ENCODE measurements at regions not wholly inside any gene's neighbourhood (a gene's known extent, or its start where the extent isn't known, plus 50 kb on each side); places are given as distances from the start of the nearest gene placed in this dataset.

DNA sequence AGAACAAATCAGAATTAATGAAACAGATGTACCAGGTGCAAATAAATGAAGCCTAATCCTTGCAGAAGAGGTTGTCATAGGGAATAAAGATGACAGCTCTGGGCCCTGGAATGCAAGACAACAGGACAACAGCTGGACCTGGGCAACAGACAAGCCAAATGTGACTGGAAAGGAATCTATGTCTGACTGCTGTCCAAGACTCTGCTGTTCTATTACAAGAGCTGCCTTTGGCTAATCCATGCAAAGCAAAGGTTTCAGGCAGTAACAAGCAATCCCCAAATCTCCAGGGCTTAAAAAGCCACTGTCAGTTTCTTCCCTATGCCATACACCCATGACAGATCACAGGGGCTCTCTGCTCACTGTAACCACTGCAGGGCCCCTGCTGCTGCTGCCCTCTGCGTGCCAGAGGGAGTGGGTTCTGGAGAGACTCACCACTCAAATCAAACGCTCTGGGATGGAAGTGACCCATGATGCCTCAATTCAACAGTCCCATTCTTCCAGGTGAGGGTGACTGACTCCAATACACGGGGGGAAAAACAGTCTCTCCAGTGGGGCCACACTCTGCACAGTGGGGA, 218.9 kb upstream of the SFSWAP start:
- no peak for DNase-seq (ENCODE audit: low spot score)

DNA sequence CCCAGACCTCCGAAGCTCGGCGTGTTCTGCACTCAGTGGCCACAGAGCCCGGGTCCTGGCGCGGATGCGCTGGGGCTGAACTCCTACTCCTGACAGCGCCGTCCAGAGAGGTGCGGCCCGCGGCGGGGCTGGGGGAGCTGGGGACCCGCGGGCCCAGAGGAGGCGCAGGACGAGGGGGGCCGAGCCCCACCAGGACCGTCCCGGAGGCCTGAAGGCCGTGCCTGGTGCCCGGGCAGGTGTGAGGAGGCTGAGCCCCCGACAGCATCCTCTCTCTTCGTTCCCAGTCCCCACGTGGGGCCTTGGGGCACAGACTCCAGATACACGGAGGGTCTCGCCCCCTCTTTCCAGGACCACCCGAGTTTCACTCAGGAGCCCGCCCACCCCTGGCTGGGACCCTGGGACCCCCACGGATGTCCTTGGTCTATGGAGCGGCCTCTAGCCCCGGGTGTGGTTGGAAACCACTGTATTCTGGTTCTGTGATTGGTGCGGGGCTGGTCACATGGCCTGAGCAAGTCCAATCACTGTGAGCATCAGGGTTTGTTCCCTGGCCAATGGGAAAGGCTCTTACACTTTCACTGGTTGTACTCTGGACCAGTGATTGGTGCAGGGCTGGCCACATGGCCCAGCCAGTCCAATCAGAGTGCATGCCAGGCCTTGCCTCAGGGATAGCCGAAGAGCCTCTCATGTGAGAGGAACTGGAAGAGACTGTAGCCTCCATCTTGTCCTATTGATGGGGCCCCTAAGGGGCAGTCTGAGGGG, 217.6 kb upstream of the SFSWAP start:
- no peak for DNase-seq (ENCODE audit: low spot score)
- TF ChIP-seq, protein P1, sequence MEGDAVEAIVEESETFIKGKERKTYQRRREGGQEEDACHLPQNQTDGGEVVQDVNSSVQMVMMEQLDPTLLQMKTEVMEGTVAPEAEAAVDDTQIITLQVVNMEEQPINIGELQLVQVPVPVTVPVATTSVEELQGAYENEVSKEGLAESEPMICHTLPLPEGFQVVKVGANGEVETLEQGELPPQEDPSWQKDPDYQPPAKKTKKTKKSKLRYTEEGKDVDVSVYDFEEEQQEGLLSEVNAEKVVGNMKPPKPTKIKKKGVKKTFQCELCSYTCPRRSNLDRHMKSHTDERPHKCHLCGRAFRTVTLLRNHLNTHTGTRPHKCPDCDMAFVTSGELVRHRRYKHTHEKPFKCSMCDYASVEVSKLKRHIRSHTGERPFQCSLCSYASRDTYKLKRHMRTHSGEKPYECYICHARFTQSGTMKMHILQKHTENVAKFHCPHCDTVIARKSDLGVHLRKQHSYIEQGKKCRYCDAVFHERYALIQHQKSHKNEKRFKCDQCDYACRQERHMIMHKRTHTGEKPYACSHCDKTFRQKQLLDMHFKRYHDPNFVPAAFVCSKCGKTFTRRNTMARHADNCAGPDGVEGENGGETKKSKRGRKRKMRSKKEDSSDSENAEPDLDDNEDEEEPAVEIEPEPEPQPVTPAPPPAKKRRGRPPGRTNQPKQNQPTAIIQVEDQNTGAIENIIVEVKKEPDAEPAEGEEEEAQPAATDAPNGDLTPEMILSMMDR (IDR thresholded peaks at IDR 0.05; ENCODE audit: extremely low read depth, missing control alignments) = no peak

More for the DNA sequence above, 218.9 kb upstream of the SFSWAP start:
- TF ChIP-seq, protein P1 (IDR thresholded peaks at IDR 0.05; ENCODE audit: extremely low read depth, missing control alignments) = no peak

DNA sequence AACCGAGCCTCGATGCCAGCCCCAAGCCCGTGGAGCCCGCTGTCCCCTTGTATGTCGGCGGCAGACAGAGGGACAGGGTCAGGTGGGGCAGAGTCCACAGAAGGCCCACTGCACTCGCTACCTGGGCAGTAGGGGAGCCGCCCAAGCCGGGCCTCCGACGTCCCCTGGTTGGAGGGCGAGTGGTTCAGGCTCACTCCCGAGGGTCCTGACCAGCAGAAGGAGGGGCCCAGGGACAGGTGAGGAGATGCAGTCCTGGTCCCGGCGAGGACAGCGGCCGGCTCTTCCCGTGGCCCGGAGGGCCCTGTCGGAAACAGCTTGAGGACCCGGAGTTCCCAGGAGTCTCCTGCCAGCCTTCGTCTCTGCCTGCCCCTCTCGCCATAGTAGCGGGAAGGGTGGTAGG, 216.7 kb upstream of the SFSWAP start:
- no peak for DNase-seq (ENCODE audit: low spot score)
- TF ChIP-seq, protein P1 (IDR thresholded peaks at IDR 0.05; ENCODE audit: extremely low read depth, missing control alignments) = no peak

DNA sequence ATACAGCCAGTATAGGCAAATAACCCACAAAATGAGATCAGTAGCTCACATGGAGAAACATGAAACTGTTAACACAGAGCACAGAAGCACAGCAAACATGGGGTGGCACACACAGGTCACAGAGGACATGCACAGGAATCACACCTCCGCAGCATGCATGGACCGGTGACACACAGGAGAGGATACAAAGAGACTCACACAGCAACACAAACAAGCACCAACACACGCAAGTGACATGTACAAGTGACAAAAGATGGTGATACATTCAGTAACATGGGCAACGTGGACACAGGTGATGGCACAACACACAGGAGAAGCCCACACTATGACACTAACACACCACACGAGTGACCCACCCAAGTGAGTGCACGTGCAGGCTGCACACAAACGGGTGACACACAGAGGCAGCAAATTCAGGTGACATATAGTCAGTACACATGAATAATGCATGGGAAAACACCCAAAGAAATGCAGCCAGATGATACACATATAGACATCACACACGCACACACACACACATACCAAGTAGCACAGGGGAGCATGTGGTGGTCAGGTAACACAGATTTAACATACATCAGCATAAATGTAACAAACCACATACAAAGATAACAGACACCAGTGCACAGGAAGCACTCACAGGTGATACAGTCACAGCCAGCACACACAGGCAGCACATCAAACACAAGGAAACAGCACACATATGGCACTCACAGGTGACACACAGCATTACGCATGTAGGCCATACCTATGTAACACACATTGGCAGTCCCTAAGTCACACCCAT, 216.0 kb upstream of the SFSWAP start:
- TF ChIP-seq, protein P1 (IDR thresholded peaks at IDR 0.05; ENCODE audit: extremely low read depth, missing control alignments) = no peak
- no peak for DNase-seq (ENCODE audit: low spot score)

DNA sequence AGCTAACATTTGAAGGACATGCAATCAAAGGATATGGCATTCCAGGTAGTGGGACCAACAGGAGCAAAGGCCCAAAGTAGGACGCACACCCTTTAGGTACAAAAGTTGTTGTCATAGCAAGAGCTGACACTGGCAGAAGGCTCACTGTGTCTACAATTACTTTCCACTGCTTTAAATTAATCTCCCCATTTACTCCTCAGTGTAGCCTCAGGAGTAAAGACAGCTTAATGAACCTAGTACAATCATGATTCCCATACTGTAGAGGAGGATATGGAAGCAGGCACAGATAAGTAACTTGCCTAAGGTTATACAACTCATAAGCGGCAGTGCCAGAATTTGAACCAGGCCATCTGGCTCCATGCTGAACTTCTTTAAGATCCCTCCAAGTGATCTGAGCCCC, 212.9 kb upstream of the SFSWAP start:
- DNase-seq (ENCODE audit: low spot score) = no peak
- TF ChIP-seq, protein P1 (IDR thresholded peaks at IDR 0.05; ENCODE audit: extremely low read depth, missing control alignments) = no peak

DNA sequence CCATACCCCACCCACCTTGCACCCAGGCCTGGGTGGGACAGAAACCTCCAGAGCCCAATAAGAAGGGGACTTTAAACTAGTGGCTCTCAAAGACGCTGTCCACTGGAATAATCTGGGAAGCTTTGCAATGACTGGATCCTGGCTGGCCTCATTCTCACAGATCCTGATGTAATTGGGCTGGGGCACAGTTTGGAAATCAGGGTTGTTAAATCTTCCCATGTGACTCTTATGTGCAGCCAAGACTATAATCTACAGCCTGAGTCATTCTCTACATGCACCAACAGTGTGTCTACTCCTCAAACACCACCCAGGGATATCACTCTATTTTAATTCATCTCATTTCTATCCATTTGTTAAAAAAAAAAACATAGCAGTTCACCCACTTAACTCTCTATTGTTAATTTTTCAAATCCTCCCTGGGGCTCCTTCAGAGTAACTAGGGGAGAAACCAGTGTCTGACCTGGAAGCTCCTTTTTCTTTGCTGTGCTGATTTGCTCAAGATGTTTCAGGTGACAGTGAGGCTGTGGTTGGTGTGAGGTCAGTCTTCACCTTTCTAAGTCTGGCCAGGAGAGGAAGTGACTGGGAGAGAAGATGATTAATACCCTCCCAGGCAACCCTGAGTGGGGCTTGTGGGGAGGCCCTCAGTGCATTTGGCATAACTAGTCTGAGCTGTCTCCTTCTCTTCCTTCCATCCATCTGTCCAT, 211.6 kb upstream of the SFSWAP start:
- TF ChIP-seq, protein P1 (IDR thresholded peaks at IDR 0.05; ENCODE audit: extremely low read depth, missing control alignments) = no peak
- no peak for DNase-seq (ENCODE audit: low spot score)

Data from GM20000 (cell line).